ENCODE measurements at regions not wholly inside any gene's neighbourhood (a gene's known extent, or its start where the extent isn't known, plus 50 kb on each side); places are given as distances from the start of the nearest gene placed in this dataset.

DNA sequence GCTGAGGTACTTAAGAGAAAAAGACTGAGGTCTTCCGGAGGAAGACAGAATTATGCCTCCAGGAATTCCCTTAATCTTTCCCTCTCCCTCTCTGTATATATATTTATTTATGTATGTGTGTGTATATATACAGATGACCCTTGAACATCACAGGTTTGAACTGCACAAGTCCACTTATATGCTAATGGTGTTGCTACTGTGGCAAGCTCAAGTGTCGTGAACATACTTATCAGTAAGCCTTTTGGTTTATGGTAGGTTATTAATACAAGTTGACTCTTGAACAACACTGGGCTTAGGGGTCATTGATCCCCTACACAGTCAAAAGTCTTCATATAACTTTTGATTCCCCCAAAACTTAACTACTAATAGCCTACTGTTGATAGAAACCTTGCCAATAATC lies 106.8 kb downstream of the NUDT12 start:
- intact Hi-C loops (cut with micrococcal nuclease): no loop called here
- H3K9me3 Mint-ChIP-seq: no peaks in the 10 kb centered on the region
- CTCF ChIA-PET: no interaction called here

DNA sequence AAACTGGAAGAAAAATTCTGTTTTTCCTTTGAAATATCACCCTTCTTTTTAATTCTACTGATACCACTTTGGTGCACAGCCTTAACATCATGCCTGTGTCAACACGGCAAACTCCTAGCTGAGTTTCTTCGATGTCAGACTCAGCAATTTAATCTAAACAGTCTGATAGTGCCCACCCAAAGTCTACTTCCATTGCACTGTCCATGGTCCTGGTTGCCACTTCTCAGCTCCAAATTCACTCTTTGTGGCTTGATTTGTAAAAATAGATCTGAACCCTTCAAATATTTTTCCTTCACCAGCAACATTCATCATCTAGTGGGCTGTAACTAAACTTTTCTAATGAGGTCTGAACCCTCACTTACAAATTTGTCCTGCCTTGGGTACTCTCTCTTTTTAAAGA lies 107.8 kb downstream of the NUDT12 start:
- ChIA-PET CTCF (no interaction called here), POLR2A (no interaction called here)
- Mint-ChIP-seq H3K4me3 (no peak overlapping the region), H3K9me3 (no peaks in the 10 kb centered on the region), H3K36me3 (ENCODE audit: low read depth) (no peaks in the 10 kb centered on the region), H3K4me1 (no peaks in the 10 kb centered on the region), H3K27ac (no peak overlapping the region), H3K27me3 (no peaks in the 10 kb centered on the region)
- TF ChIP-seq, protein P1, sequence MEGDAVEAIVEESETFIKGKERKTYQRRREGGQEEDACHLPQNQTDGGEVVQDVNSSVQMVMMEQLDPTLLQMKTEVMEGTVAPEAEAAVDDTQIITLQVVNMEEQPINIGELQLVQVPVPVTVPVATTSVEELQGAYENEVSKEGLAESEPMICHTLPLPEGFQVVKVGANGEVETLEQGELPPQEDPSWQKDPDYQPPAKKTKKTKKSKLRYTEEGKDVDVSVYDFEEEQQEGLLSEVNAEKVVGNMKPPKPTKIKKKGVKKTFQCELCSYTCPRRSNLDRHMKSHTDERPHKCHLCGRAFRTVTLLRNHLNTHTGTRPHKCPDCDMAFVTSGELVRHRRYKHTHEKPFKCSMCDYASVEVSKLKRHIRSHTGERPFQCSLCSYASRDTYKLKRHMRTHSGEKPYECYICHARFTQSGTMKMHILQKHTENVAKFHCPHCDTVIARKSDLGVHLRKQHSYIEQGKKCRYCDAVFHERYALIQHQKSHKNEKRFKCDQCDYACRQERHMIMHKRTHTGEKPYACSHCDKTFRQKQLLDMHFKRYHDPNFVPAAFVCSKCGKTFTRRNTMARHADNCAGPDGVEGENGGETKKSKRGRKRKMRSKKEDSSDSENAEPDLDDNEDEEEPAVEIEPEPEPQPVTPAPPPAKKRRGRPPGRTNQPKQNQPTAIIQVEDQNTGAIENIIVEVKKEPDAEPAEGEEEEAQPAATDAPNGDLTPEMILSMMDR (IDR thresholded peaks at IDR 0.05): no peak
- intact Hi-C loops (cut with micrococcal nuclease): no loop called here
- ATAC-seq (ENCODE audit: low read depth) (no peak), DNase-seq (no peak)

More for the DNA sequence above, 106.8 kb downstream of the NUDT12 start:
- no peak overlapping the region for H3K4me3 Mint-ChIP-seq
- no peak overlapping the region for H3K27ac Mint-ChIP-seq
- TF ChIP-seq, protein P1 (IDR thresholded peaks at IDR 0.05): no peak
- POLR2A ChIA-PET: no interaction called here
- ATAC-seq (ENCODE audit: low read depth) (no peak), DNase-seq (no peak)
- H3K36me3 Mint-ChIP-seq (ENCODE audit: low read depth): no peaks in the 10 kb centered on the region
- H3K4me1 Mint-ChIP-seq: no peaks in the 10 kb centered on the region
- H3K27me3 Mint-ChIP-seq: no peaks in the 10 kb centered on the region

DNA sequence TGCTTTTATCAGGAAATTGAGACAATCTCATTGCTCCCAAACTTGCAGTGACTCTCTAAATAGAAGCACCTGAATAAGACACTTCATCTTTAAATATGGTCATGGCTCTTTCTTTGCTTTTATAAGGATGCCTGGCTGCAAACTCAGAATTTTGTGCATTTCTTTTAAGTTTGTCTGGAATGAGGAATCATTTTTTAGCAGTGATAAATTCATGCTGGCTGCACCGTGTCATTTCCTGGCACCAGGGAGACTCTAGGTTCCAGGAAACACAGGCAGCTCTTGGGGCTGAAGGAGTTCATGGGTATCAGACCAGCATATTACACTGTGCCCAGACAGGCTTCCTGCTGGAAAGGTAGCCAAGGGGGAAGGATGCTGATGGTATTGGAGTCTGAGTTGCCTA lies 109.9 kb downstream of the NUDT12 start:
- Mint-ChIP-seq H3K36me3 (ENCODE audit: low read depth) (no peaks in the 10 kb centered on the region), H3K4me1 (no peaks in the 10 kb centered on the region), H3K9me3 (no peaks in the 10 kb centered on the region), H3K4me3 (no peak overlapping the region), H3K27ac (no peak overlapping the region), H3K27me3 (no peaks in the 10 kb centered on the region)
- ChIA-PET CTCF (no interaction called here), POLR2A (no interaction called here)
- ATAC-seq (ENCODE audit: low read depth) (no peak), DNase-seq (no peak)
- TF ChIP-seq, protein P1 (IDR thresholded peaks at IDR 0.05): no peak
- intact Hi-C loops (cut with micrococcal nuclease): no loop called here

DNA sequence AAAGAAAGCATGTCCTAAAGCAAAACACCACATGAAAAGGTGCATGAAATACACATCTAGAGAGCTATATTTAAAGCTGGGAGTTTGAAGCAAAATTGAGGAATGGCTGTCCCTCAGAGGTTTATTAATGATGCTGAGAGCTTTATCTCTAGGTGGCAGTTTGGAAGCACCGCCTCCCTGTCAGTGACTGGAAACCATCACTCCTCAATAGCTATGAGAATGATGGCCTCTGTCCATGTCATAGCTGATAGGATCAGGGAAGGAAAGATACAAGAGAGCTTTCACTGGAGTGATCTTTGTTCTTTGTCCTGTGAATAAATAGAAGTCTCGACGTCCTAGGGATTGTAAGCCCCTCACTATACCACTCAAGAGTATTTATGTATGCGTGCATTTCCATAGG lies 110.5 kb downstream of the NUDT12 start:
- H3K9me3 Mint-ChIP-seq: no peaks in the 10 kb centered on the region
- no peak for ATAC-seq (ENCODE audit: low read depth)
- CTCF ChIA-PET: no interaction called here

DNA sequence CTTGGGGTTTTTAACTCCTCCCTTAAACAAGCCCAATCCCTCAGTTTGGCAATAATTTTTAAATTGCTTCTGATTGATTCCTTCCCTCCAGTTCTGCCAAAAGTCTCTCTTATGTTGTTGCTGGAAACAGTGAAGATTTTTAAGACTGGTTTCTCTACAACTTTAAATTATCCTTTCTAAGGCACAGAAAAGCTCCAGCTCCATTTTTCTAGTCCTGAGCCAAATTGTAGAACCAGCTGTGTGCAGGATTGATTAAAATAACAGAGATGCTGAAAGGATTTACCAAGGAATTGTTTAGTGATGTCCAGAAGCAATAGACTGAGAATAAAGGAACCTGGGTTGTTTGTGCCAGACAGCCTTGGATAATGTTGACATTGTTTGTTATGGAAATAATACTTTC lies 111.3 kb downstream of the NUDT12 start:
- no peak for ATAC-seq (ENCODE audit: low read depth)
- ChIA-PET POLR2A (no interaction called here), CTCF (no interaction called here)
- no peak overlapping the region for H3K27ac Mint-ChIP-seq
- H3K27me3 Mint-ChIP-seq: no peaks in the 10 kb centered on the region
- intact Hi-C loops (cut with micrococcal nuclease): no loop called here
- H3K9me3 Mint-ChIP-seq: no peaks in the 10 kb centered on the region
- no peaks in the 10 kb centered on the region for H3K4me1 Mint-ChIP-seq
- H3K4me3 Mint-ChIP-seq: no peak overlapping the region
- TF ChIP-seq, protein P1 (IDR thresholded peaks at IDR 0.05): no peak
- H3K36me3 Mint-ChIP-seq (ENCODE audit: low read depth): no peaks in the 10 kb centered on the region
- DNase-seq: no peak

More for the DNA sequence above, 110.5 kb downstream of the NUDT12 start:
- Mint-ChIP-seq H3K4me1 (no peaks in the 10 kb centered on the region), H3K27ac (no peak overlapping the region), H3K27me3 (no peaks in the 10 kb centered on the region), H3K4me3 (no peak overlapping the region), H3K36me3 (ENCODE audit: low read depth) (no peaks in the 10 kb centered on the region)
- TF ChIP-seq, protein P1 (IDR thresholded peaks at IDR 0.05): no peak
- intact Hi-C loops (cut with micrococcal nuclease): no loop called here
- POLR2A ChIA-PET: no interaction called here
- DNase-seq: no peak
